ENCODE measurements at regions not wholly inside any gene's neighbourhood (a gene's known extent, or its start where the extent isn't known, plus 50 kb on each side); places are given as distances from the start of the nearest gene placed in this dataset.
A peak's percentile ranks its signal among the peaks of the same experiment; 100 is the strongest.

DNA sequence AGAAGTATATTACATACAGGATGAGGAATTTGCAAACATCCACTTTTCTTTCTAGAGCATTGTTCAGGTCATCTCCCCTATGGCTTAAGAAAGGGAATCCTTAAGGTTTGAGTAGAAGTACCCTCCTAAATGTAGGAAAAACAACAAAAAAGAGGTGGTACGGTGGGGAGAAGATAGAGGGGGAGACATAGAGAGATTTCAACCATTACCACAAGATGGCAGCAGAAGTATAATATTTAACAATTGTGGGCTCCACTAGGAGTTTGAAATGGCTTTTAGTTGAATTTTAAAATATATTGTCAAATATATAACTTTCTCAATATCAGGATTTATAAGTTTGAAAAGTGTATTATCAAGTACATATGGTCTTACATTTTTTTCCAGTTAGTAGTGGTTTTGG, 72.7 kb upstream of the PRKG1 start:
- H3K23ac ChIP-seq (ENCODE audit: low read depth, low read length): peak overlapping the region; percentile 71; the same call in 1 of the 2 replicates
- H3K4me3 ChIP-seq (ENCODE audit: insufficient read depth, low read depth, low read length): no peak overlapping the region
- peak overlapping the region; percentile 52; the same call in 1 of the 2 replicates for H3K9ac ChIP-seq (ENCODE audit: low read depth, low read length)
- no peak overlapping the region for H2AK5ac ChIP-seq (ENCODE audit: low read depth, low read length)
- H3K9me3 ChIP-seq (ENCODE audit: control insufficient read depth, insufficient read depth, low read length): no peaks in the 10 kb centered on the region
- H2BK15ac ChIP-seq (ENCODE audit: low read depth, low read length): no peak overlapping the region
- no peak overlapping the region for H2AK9ac ChIP-seq (replicated peaks; ENCODE audit: low read depth, low read length, poor library complexity)
- no TSS peak for BruUV-seq (replicated peaks)
- peak overlapping the region; percentile 96 for H2BK5ac ChIP-seq (ENCODE audit: low read depth, low read length, poor library complexity, severe bottlenecking)
- no peak overlapping the region for H2AFZ ChIP-seq (replicated peaks; ENCODE audit: low read length, poor library complexity)
- H4K91ac ChIP-seq (ENCODE audit: insufficient read depth, low read depth, low read length): no peak overlapping the region
- DNase-seq (no peak), ATAC-seq (ENCODE audit: low read depth) (peak; percentile 53)
- POLR2A ChIA-PET (ENCODE audit: unreplicated experiment): no interaction called here
- peak overlapping the region; percentile 79; the same call in 1 of the 2 replicates for H3K14ac ChIP-seq (replicated peaks; ENCODE audit: low read depth, low read length)
- peak overlapping the region; percentile 67; the same call in 1 of the 2 replicates for H3K4me2 ChIP-seq (ENCODE audit: low read depth, low read length)
- H3K9me1 ChIP-seq (ENCODE audit: insufficient read depth, low read length): no peaks in the 10 kb centered on the region
- peak overlapping the region; percentile 87 for H2BK20ac ChIP-seq (ENCODE audit: low read depth, low read length)
- no peaks in the 10 kb centered on the region for H4K20me1 ChIP-seq (ENCODE audit: insufficient read depth, low read length)
- peaks cover 14% of the 10 kb centered on the region for H3K4me1 ChIP-seq (ENCODE audit: control insufficient read depth, insufficient read depth, low read length)
- peak overlapping the region; percentile 77; the same call in 1 of the 2 replicates for H2BK120ac ChIP-seq (ENCODE audit: low read depth, low read length)
- H3K4ac ChIP-seq (ENCODE audit: low read depth, low read length): no peak overlapping the region
- TF ChIP-seq RAD21 (IDR thresholded peaks at IDR 0.05; ENCODE audit: low read length) (peak; percentile 65), SMC3 (IDR thresholded peaks at IDR 0.05; ENCODE audit: low read depth, low read length) (peak; percentile 46), RFX5 (IDR thresholded peaks at IDR 0.05; ENCODE audit: low read depth, low read length) (no peak)
- TF ChIP-seq, protein P1, sequence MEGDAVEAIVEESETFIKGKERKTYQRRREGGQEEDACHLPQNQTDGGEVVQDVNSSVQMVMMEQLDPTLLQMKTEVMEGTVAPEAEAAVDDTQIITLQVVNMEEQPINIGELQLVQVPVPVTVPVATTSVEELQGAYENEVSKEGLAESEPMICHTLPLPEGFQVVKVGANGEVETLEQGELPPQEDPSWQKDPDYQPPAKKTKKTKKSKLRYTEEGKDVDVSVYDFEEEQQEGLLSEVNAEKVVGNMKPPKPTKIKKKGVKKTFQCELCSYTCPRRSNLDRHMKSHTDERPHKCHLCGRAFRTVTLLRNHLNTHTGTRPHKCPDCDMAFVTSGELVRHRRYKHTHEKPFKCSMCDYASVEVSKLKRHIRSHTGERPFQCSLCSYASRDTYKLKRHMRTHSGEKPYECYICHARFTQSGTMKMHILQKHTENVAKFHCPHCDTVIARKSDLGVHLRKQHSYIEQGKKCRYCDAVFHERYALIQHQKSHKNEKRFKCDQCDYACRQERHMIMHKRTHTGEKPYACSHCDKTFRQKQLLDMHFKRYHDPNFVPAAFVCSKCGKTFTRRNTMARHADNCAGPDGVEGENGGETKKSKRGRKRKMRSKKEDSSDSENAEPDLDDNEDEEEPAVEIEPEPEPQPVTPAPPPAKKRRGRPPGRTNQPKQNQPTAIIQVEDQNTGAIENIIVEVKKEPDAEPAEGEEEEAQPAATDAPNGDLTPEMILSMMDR (conservative IDR thresholded peaks at IDR 0.05; ENCODE audit: low read depth, low read length): peak; percentile 70
- H3K79me1 ChIP-seq (ENCODE audit: low read depth in 1 of 2, low read length in 2 of 2): peaks cover 11 to 42% of the 10 kb centered on the region in 2 experiments; a peak in 3 of 4 replicates
- H3K27ac ChIP-seq (ENCODE audit: insufficient read depth, low read length): no peak overlapping the region
- H4K8ac ChIP-seq (ENCODE audit: low read depth in 2 of 2, low read length in 2 of 2): peak overlapping the region in 1 of 2 experiments; percentile 82; a peak in 3 of 4 replicates
- CTCF ChIA-PET: no interaction called here
- no peaks in the 10 kb centered on the region for H3K27me3 ChIP-seq (ENCODE audit: control insufficient read depth, insufficient read depth, low read length)
- no CpG with 5 or more reads among the region's 1 CpG for WGBS, 2 experiments (ENCODE audit: extremely low coverage in 2 of 2, insufficient read length in 1 of 2)
- H4K5ac ChIP-seq (ENCODE audit: low read depth, low read length): peak overlapping the region; percentile 27; the same call in 1 of the 2 replicates
- dilution Hi-C loops (cut with HindIII; ENCODE audit: low sequenced_read_pairs, unreplicated experiment): no loop called here
- in situ Hi-C loops (cut with MboI; ENCODE audit: low sequenced_read_pairs): no loop called here
- intact Hi-C loops (cut with micrococcal nuclease): loop anchor here (2.0 to 10.0 kb wide), 3 partner anchors 693 to 1213 kb away; partner anchors contain the start of gene CSTF2T
- H3K36me3 ChIP-seq (ENCODE audit: control insufficient read depth, insufficient read depth, low read length): no peaks in the 10 kb centered on the region
- peak overlapping the region; percentile 36; the same call in 1 of the 2 replicates for H3K18ac ChIP-seq (ENCODE audit: low read depth, low read length)
- peak overlapping the region; percentile 65 for H3K56ac ChIP-seq (ENCODE audit: extremely low read depth, insufficient read depth, low read length)

All from IMR-90 (cell line).